ENCODE measurements at regions not wholly inside any gene's neighbourhood (a gene's known extent, or its start where the extent isn't known, plus 50 kb on each side); places are given as distances from the start of the nearest gene placed in this dataset.
"Not testable (repeated sequence)": the region's sequence is repeated elsewhere in the genome, so short reads cannot be mapped to it uniquely, and the experiment has no call there.

DNA sequence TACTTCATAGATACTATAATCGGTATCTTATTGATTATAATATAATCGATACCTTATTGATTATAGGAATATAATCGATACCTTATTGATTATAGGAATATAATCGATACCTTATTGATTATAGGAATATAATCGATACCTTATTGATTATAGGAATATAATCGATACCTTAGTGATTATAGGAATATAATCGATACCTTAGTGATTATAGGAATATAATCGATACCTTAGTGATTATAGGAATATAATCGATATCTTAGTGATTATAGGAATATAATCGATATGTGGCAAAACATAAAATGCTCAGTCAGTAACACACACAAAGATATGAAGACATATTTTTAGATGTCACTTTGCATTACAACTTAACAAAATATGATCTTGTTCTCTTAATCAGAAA, 703.8 kb downstream of the TLE1 start:
- H3K4me1 Mint-ChIP-seq (ENCODE audit: low read depth); POLR2A ChIA-PET; CTCF ChIA-PET; H3K27ac Mint-ChIP-seq; ATAC-seq; H3K36me3 Mint-ChIP-seq (ENCODE audit: low read depth); H3K27me3 Mint-ChIP-seq (ENCODE audit: low read depth); H3K9me3 Mint-ChIP-seq (ENCODE audit: insufficient read depth); H3K4me3 Mint-ChIP-seq; DNase-seq: not testable (repeated sequence)

DNA sequence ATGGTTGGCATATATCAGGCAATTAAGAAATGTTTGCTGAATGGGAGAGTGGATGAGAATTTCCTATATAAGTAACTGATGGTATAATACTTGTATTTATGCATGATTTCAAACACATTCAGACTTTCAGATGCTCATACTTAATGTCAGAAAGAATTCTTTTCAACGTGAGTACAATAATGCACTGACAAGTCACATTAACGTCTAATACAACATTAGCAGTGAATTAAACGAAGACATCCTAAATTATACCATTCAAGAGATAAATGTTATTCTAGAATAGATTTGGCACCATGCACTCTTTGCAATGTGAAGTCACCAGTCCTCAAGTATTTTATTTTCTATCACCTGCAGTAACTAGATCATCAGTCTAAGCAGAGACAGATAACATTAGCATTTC, 712.9 kb downstream of the TLE1 start:
- H3K27me3 Mint-ChIP-seq (ENCODE audit: low read depth): no peaks in the 10 kb centered on the region
- ATAC-seq (no peak), DNase-seq (no peak)
- peaks cover 12% of the 10 kb centered on the region for H3K9me3 Mint-ChIP-seq (ENCODE audit: insufficient read depth)
- POLR2A ChIA-PET: no interaction called here
- no peak overlapping the region for H3K27ac Mint-ChIP-seq
- CTCF ChIA-PET: no interaction called here
- no peaks in the 10 kb centered on the region for H3K4me1 Mint-ChIP-seq (ENCODE audit: low read depth)
- no peaks in the 10 kb centered on the region for H3K36me3 Mint-ChIP-seq (ENCODE audit: low read depth)
- no peak overlapping the region for H3K4me3 Mint-ChIP-seq

DNA sequence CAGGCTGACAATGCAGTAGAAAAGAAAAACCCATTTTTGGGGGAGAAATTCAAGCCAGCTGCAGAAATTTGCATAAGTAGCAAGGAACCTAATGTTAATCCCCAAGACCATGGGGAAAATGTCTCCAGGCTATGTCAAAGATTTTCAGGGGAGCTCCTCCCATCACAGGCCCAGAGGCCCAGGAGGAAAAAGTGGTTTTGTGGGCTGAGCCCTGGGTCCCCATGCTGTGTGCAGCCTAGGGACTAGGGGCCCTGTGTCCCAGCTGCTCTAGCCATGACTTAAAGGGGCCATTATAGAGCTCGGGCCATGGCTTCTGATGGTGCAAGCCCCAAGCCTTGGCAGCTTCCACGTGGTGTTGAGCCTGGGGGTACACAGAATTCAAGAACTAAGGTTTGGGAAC, 719.0 kb downstream of the TLE1 start:
- H3K4me1 Mint-ChIP-seq (ENCODE audit: low read depth); ATAC-seq; H3K27me3 Mint-ChIP-seq (ENCODE audit: low read depth); CTCF ChIA-PET; DNase-seq; H3K27ac Mint-ChIP-seq; POLR2A ChIA-PET; H3K36me3 Mint-ChIP-seq (ENCODE audit: low read depth); H3K4me3 Mint-ChIP-seq: not testable (repeated sequence)
- H3K9me3 Mint-ChIP-seq (ENCODE audit: insufficient read depth): peaks cover 12% of the 10 kb centered on the region

GRCh38 chr9:80968611-80969010, 720.7 kb downstream of the TLE1 start:
- Mint-ChIP-seq H3K27me3 (ENCODE audit: low read depth) (no peaks in the 10 kb centered on the region), H3K27ac (no peak overlapping the region), H3K9me3 (ENCODE audit: insufficient read depth) (peaks cover 3% of the 10 kb centered on the region), H3K4me1 (ENCODE audit: low read depth) (no peaks in the 10 kb centered on the region), H3K4me3 (no peak overlapping the region), H3K36me3 (ENCODE audit: low read depth) (no peaks in the 10 kb centered on the region)
- CTCF ChIA-PET: no interaction called here
- POLR2A ChIA-PET: no interaction called here
- no peak for DNase-seq
- ATAC-seq: no peak

DNA sequence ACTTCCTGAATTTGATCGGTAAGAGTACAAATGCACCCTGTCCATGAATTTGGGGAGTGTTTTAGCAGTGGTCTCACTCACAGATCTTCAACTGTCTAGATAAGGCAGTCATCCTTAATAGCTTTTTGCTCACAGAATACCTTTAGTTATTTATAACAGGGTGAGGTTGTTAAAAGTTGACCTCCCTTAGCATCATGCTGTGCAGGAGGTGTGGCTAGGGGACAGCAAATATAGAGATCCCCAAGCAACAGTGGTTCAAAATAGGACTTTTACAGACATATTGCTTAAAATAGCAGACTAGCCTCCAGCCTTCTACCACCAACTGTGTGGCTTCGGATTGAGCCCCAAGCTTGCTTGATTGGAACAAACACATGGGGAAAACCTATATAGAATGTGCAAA, 724.4 kb downstream of the TLE1 start:
- Mint-ChIP-seq H3K9me3 (ENCODE audit: insufficient read depth) (peaks cover 4% of the 10 kb centered on the region), H3K27ac (no peak overlapping the region), H3K36me3 (ENCODE audit: low read depth) (no peaks in the 10 kb centered on the region), H3K4me3 (no peak overlapping the region), H3K27me3 (ENCODE audit: low read depth) (no peaks in the 10 kb centered on the region), H3K4me1 (ENCODE audit: low read depth) (no peaks in the 10 kb centered on the region)
- no peak for ATAC-seq
- DNase-seq: no peak
- POLR2A ChIA-PET: no interaction called here
- CTCF ChIA-PET: no interaction called here

- H3K27me3 Mint-ChIP-seq (ENCODE audit: low read depth): no peaks in the 10 kb centered on the region
- DNase-seq (no peak), ATAC-seq (no peak)
- POLR2A ChIA-PET: no interaction called here
- H3K27ac Mint-ChIP-seq: no peak overlapping the region
- peaks cover 4% of the 10 kb centered on the region for H3K9me3 Mint-ChIP-seq (ENCODE audit: insufficient read depth)
- no peak overlapping the region for H3K4me3 Mint-ChIP-seq
- H3K36me3 Mint-ChIP-seq (ENCODE audit: low read depth): no peaks in the 10 kb centered on the region
- CTCF ChIA-PET: no interaction called here
- no peaks in the 10 kb centered on the region for H3K4me1 Mint-ChIP-seq (ENCODE audit: low read depth)
These were observed 725.0 kb downstream of the TLE1 start for GRCh38 chr9:80964374-80964773.

DNA sequence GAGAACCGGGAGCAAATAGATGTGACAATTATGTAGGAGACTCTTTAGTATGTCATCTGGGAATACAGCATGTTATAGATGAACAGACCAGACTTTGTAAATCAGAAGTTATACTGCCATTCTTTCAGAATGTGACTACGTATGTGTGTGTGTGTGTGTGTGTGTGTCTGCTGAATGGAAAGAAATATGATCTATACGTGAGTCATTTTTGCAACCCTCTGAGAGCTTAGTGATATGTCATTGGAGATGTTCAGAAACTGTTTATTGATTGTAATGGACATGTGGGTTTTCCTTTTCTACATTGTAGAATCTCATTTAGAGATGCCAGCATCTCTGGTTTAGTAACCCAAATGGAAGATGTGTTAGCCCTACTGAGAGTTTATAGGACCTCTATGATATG, 731.5 kb downstream of the TLE1 start:
- ATAC-seq (no peak), DNase-seq (no peak)
- H3K9me3 Mint-ChIP-seq (ENCODE audit: insufficient read depth): no peaks in the 10 kb centered on the region
- H3K4me3 Mint-ChIP-seq: no peak overlapping the region
- CTCF ChIA-PET: no interaction called here
- H3K27ac Mint-ChIP-seq: no peak overlapping the region
- no peaks in the 10 kb centered on the region for H3K27me3 Mint-ChIP-seq (ENCODE audit: low read depth)
- POLR2A ChIA-PET: no interaction called here
- no peaks in the 10 kb centered on the region for H3K36me3 Mint-ChIP-seq (ENCODE audit: low read depth)
- no peaks in the 10 kb centered on the region for H3K4me1 Mint-ChIP-seq (ENCODE audit: low read depth)

DNA sequence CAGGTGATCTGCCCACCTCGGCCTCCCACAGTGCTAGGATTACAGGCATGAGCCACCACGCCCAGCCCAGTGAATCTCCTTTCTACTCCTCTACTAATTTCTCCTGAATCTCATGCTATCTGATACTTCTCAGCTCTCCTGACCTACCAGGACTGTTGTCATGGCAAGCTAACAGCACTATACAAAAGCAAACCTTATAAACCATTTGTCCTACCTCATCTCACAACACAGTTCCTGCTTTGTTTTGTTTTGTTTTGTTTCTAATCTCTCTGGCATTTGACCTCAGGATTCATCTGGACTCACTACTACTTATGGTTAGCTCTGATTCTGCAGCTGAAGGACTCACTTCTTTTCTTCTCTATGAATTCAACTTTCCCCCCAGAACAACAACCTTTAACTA, 734.8 kb downstream of the TLE1 start:
- Mint-ChIP-seq H3K4me1 (ENCODE audit: low read depth) (no peaks in the 10 kb centered on the region), H3K9me3 (ENCODE audit: insufficient read depth) (no peaks in the 10 kb centered on the region), H3K27me3 (ENCODE audit: low read depth) (no peaks in the 10 kb centered on the region), H3K27ac (no peak overlapping the region), H3K4me3 (no peak overlapping the region), H3K36me3 (ENCODE audit: low read depth) (no peaks in the 10 kb centered on the region)
- DNase-seq: no peak
- CTCF ChIA-PET: no interaction called here
- POLR2A ChIA-PET: no interaction called here
- ATAC-seq: no peak

GRCh38 chr9:80952363-80952922, 736.9 kb downstream of the TLE1 start:
- Mint-ChIP-seq H3K9me3 (ENCODE audit: insufficient read depth) (no peaks in the 10 kb centered on the region), H3K4me3 (no peak overlapping the region), H3K27me3 (ENCODE audit: low read depth) (no peaks in the 10 kb centered on the region), H3K4me1 (ENCODE audit: low read depth) (no peaks in the 10 kb centered on the region), H3K36me3 (ENCODE audit: low read depth) (no peaks in the 10 kb centered on the region), H3K27ac (no peak overlapping the region)
- DNase-seq: no peak
- ATAC-seq: no peak
- ChIA-PET POLR2A (no interaction called here), CTCF (no interaction called here)

GRCh38 chr9:80951675-80952074, 737.7 kb downstream of the TLE1 start:
- CTCF ChIA-PET: no interaction called here
- Mint-ChIP-seq H3K27me3 (ENCODE audit: low read depth) (no peaks in the 10 kb centered on the region), H3K36me3 (ENCODE audit: low read depth) (no peaks in the 10 kb centered on the region), H3K9me3 (ENCODE audit: insufficient read depth) (no peaks in the 10 kb centered on the region), H3K27ac (no peak overlapping the region), H3K4me3 (no peak overlapping the region), H3K4me1 (ENCODE audit: low read depth) (no peaks in the 10 kb centered on the region)
- POLR2A ChIA-PET: no interaction called here
- DNase-seq (no peak), ATAC-seq (no peak)

DNA sequence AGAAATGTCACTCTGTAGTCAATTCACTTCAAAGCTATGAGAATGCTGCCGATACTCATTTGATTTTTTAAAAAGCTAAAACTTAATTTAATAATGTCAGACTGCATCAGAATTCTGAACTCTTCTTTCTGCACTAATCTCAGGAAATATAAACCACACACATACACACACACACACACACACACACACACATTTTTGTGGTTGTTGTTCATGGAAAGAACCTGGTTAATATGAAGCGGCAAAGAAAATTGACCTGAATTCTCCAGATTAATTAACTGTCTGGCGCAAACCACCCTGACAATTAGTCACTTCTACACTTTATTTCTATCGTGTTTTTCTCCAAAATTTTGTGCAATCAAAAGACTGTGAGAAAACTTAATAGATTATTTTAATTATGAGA, 740.5 kb downstream of the TLE1 start:
- DNase-seq (no peak), ATAC-seq (no peak)
- no peaks in the 10 kb centered on the region for H3K27me3 Mint-ChIP-seq (ENCODE audit: low read depth)
- no peak overlapping the region for H3K27ac Mint-ChIP-seq
- H3K36me3 Mint-ChIP-seq (ENCODE audit: low read depth): no peaks in the 10 kb centered on the region
- no peaks in the 10 kb centered on the region for H3K9me3 Mint-ChIP-seq (ENCODE audit: insufficient read depth)
- CTCF ChIA-PET: no interaction called here
- no peaks in the 10 kb centered on the region for H3K4me1 Mint-ChIP-seq (ENCODE audit: low read depth)
- POLR2A ChIA-PET: no interaction called here
- no peak overlapping the region for H3K4me3 Mint-ChIP-seq

DNA sequence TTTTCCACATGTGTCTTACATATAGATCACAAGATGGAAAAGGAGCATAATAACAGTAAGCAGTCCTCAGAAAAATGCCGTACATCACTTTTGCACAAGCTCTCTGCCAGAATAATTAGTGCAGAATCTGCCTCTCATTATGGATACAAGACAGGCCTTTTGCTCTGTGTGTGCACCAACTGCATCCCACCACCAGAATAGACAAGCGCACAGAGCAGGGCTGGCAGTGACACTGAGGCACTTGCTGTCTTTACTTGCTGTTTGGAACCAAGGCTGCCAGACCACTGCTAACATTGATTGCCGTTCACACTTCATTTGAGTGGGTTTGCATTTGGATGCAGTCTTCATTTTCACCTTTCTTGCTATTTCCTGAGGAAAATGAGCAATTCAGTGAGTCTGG, 741.3 kb downstream of the TLE1 start:
- no peaks in the 10 kb centered on the region for H3K4me1 Mint-ChIP-seq (ENCODE audit: low read depth)
- no peak for ATAC-seq

GRCh38 chr9:80946496-80947170, 742.7 kb downstream of the TLE1 start:
- no peaks in the 10 kb centered on the region for H3K4me1 Mint-ChIP-seq (ENCODE audit: low read depth)
- ChIA-PET CTCF (no interaction called here), POLR2A (no interaction called here)
- no peak overlapping the region for H3K27ac Mint-ChIP-seq
- no peak overlapping the region for H3K4me3 Mint-ChIP-seq
- no peaks in the 10 kb centered on the region for H3K9me3 Mint-ChIP-seq (ENCODE audit: insufficient read depth)
- DNase-seq: no peak
- H3K36me3 Mint-ChIP-seq (ENCODE audit: low read depth): no peaks in the 10 kb centered on the region
- no peak for ATAC-seq
- H3K27me3 Mint-ChIP-seq (ENCODE audit: low read depth): no peaks in the 10 kb centered on the region

More for the DNA sequence above, 741.3 kb downstream of the TLE1 start:
- H3K36me3 Mint-ChIP-seq (ENCODE audit: low read depth): no peaks in the 10 kb centered on the region
- no peaks in the 10 kb centered on the region for H3K27me3 Mint-ChIP-seq (ENCODE audit: low read depth)
- ChIA-PET CTCF (no interaction called here), POLR2A (no interaction called here)
- no peak for DNase-seq
- H3K9me3 Mint-ChIP-seq (ENCODE audit: insufficient read depth): no peaks in the 10 kb centered on the region
- H3K4me3 Mint-ChIP-seq: no peak overlapping the region
- H3K27ac Mint-ChIP-seq: no peak overlapping the region
